ENCODE measurements at regions not wholly inside any gene's neighbourhood (a gene's known extent, or its start where the extent isn't known, plus 50 kb on each side); places are given as distances from the start of the nearest gene placed in this dataset.

GRCh38 chr18:39842366-39842914 lies 2112.6 kb upstream of the PIK3C3 start:
- no peak overlapping the region for H3K27ac Mint-ChIP-seq
- Histone ChIP-seq H3K9me2 (ENCODE audit: insufficient read depth) (no peaks in the 10 kb centered on the region), H3F3A (replicated peaks; ENCODE audit: low read depth) (no peaks in the 10 kb centered on the region), H3K79me2 (replicated peaks; ENCODE audit: insufficient read depth) (no peaks in the 10 kb centered on the region), H3K4me1 (ENCODE audit: insufficient read depth) (peaks cover 8% of the 10 kb centered on the region), H4K20me1 (replicated peaks; ENCODE audit: insufficient read depth) (no peaks in the 10 kb centered on the region), H3K4me2 (peak overlapping the region; percentile 94), H3K27ac (ENCODE audit: low read depth) (no peak overlapping the region), H3K4me3 (peak overlapping the region; percentile 82), H2AFZ (peak overlapping the region; percentile 56), H3K27me3 (ENCODE audit: insufficient read depth) (peaks cover 22% of the 10 kb centered on the region), H3K36me3 (ENCODE audit: insufficient read depth) (no peaks in the 10 kb centered on the region)
- peaks cover 13% of the 10 kb centered on the region for H3K27me3 Mint-ChIP-seq (ENCODE audit: insufficient read depth, low read depth, poor library complexity)
- H3K36me3 Mint-ChIP-seq (ENCODE audit: low read depth), result no peaks in the 10 kb centered on the region
- peak; percentile 23 for DNase-seq (ENCODE audit: low spot score)
- H3K4me1 Mint-ChIP-seq, result peaks cover 21% of the 10 kb centered on the region
- TF ChIP-seq JUNB (IDR thresholded peaks at IDR 0.05; ENCODE audit: unreplicated experiment) (no peak), STAT1 (IDR thresholded peaks at IDR 0.05; ENCODE audit: unreplicated experiment) (no peak), NANOG (IDR thresholded peaks at IDR 0.05; ENCODE audit: borderline replicate concordance) (no peak), EZH2 (IDR thresholded peaks at IDR 0.05; ENCODE audit: low read depth, unreplicated experiment) (no peak), POLR2AphosphoS5 (IDR thresholded peaks at IDR 0.05; ENCODE audit: low read depth) (no peak), ZNF114 (CRISPR knock-in tag; IDR thresholded peaks at IDR 0.05) (no peak), CTCF (conservative IDR thresholded peaks at IDR 0.05; ENCODE audit: low read depth in 2 of 2) (no peak), REST (IDR thresholded peaks at IDR 0.05; ENCODE audit: unreplicated experiment) (no peak), CREB1 (CRISPR knock-in tag; IDR thresholded peaks at IDR 0.05; ENCODE audit: low read depth) (no peak), EZH2phosphoT487 (IDR thresholded peaks at IDR 0.05; ENCODE audit: unreplicated experiment) (no peak), ZNF331 (CRISPR knock-in tag; IDR thresholded peaks at IDR 0.05; ENCODE audit: low read depth) (no peak)
- TF ChIP-seq, protein P1, sequence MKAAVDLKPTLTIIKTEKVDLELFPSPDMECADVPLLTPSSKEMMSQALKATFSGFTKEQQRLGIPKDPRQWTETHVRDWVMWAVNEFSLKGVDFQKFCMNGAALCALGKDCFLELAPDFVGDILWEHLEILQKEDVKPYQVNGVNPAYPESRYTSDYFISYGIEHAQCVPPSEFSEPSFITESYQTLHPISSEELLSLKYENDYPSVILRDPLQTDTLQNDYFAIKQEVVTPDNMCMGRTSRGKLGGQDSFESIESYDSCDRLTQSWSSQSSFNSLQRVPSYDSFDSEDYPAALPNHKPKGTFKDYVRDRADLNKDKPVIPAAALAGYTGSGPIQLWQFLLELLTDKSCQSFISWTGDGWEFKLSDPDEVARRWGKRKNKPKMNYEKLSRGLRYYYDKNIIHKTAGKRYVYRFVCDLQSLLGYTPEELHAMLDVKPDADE (IDR thresholded peaks at IDR 0.05), result no peak
- TF ChIP-seq, protein P2, sequence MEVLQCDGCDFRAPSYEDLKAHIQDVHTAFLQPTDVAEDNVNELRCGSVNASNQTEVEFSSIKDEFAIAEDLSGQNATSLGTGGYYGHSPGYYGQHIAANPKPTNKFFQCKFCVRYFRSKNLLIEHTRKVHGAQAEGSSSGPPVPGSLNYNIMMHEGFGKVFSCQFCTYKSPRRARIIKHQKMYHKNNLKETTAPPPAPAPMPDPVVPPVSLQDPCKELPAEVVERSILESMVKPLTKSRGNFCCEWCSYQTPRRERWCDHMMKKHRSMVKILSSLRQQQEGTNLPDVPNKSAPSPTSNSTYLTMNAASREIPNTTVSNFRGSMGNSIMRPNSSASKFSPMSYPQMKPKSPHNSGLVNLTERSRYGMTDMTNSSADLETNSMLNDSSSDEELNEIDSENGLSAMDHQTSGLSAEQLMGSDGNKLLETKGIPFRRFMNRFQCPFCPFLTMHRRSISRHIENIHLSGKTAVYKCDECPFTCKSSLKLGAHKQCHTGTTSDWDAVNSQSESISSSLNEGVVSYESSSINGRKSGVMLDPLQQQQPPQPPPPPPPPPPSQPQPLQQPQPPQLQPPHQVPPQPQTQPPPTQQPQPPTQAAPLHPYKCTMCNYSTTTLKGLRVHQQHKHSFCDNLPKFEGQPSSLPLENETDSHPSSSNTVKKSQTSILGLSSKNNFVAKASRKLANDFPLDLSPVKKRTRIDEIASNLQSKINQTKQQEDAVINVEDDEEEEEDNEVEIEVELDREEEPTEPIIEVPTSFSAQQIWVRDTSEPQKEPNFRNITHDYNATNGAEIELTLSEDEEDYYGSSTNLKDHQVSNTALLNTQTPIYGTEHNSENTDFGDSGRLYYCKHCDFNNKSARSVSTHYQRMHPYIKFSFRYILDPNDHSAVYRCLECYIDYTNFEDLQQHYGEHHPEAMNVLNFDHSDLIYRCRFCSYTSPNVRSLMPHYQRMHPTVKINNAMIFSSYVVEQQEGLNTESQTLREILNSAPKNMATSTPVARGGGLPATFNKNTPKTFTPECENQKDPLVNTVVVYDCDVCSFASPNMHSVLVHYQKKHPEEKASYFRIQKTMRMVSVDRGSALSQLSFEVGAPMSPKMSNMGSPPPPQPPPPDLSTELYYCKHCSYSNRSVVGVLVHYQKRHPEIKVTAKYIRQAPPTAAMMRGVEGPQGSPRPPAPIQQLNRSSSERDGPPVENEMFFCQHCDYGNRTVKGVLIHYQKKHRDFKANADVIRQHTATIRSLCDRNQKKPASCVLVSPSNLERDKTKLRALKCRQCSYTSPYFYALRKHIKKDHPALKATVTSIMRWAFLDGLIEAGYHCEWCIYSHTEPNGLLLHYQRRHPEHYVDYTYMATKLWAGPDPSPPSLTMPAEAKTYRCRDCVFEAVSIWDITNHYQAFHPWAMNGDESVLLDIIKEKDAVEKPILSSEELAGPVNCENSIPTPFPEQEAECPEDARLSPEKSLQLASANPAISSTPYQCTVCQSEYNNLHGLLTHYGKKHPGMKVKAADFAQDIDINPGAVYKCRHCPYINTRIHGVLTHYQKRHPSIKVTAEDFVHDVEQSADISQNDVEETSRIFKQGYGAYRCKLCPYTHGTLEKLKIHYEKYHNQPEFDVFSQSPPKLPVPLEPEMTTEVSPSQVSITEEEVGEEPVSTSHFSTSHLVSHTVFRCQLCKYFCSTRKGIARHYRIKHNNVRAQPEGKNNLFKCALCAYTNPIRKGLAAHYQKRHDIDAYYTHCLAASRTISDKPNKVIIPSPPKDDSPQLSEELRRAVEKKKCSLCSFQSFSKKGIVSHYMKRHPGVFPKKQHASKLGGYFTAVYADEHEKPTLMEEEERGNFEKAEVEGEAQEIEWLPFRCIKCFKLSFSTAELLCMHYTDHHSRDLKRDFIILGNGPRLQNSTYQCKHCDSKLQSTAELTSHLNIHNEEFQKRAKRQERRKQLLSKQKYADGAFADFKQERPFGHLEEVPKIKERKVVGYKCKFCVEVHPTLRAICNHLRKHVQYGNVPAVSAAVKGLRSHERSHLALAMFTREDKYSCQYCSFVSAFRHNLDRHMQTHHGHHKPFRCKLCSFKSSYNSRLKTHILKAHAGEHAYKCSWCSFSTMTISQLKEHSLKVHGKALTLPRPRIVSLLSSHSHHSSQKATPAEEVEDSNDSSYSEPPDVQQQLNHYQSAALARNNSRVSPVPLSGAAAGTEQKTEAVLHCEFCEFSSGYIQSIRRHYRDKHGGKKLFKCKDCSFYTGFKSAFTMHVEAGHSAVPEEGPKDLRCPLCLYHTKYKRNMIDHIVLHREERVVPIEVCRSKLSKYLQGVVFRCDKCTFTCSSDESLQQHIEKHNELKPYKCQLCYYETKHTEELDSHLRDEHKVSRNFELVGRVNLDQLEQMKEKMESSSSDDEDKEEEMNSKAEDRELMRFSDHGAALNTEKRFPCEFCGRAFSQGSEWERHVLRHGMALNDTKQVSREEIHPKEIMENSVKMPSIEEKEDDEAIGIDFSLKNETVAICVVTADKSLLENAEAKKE (CRISPR knock-in tag; IDR thresholded peaks at IDR 0.05), result no peak
- peak; percentile 12 for ATAC-seq
- no peaks in the 10 kb centered on the region for H3K9me3 Mint-ChIP-seq
- peak overlapping the region; percentile 89 for H3K4me3 Mint-ChIP-seq

All from GM23338 (cell line).